HEK293 (cell line): ENCODE measurements at regions not wholly inside any gene's neighbourhood (a gene's known extent, or its start where the extent isn't known, plus 50 kb on each side); places are given as distances from the start of the nearest gene placed in this dataset.

ENCODE experiments used
- ELK4 ChIP-seq: IDR thresholded peaks from 2 replicates; pipeline ENCODE4 v1.6.1; 2011; ENCODE audit warnings: mild to moderate bottlenecking, low read depth, low read length, borderline replicate concordance
- ZBTB8A ChIP-seq: fragments of 450-650 bp; formaldehyde crosslinking; IDR thresholded peaks from 2 replicates; pipeline ENCODE4 v1.5.1; 2016; ENCODE audit warnings: missing biosample characterization, missing genetic modification characterization
- ZNF623 ChIP-seq: fragments of 450-650 bp; formaldehyde crosslinking; IDR thresholded peaks from 2 replicates; pipeline ENCODE4 v1.5.1; 2016; ENCODE audit warnings: missing biosample characterization, missing genetic modification characterization
- TF ChIP-seq, protein P1 (sequence below): fragments of 450-650 bp; formaldehyde crosslinking; IDR thresholded peaks from 2 replicates; pipeline ENCODE4 v1.5.1; 2016; ENCODE audit warnings: missing biosample characterization, missing genetic modification characterization

DNA sequence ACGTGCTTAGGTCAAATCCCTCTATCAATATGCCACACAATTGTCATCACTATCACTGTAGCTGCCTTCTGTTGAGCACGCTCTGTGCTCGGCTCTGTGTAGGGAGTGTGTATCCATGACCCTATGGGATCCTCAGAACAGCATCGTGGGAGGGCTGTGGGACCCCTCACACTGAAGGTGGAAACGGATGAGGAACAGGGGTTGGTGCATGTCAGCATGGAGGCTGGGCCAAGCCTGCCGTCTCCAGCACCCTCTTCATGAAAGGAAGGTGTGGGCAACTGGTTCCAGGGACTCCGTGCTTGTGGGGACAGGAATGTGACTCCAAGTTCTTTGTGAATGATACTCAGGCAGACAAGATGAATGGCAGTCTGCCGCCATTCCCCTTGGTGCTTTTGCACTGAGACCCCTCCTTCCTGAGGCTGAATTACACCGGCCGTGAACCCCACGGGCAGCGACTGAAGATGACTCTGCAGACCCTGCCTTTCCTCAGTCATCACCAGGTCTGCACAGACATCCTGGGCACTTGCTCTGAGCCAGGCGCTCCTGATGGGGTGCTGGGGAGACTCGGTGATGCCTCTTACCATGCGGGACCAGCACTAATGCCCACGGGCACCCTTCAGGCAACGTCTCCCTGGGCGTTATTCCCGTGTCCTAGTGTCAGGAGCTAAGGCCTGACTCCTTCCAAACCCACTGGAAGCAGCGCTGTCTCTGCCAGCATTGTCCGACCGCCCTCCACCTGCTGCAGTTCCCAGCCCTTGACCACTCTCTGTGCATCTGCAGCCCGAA lies 495.2 kb downstream of the TCERG1L start:
- TF ChIP-seq ZBTB8A (tag by site-specific recombination) (no peak), ZNF623 (tag by site-specific recombination) (no peak), ELK4 (no peak)
- TF ChIP-seq, protein P1, sequence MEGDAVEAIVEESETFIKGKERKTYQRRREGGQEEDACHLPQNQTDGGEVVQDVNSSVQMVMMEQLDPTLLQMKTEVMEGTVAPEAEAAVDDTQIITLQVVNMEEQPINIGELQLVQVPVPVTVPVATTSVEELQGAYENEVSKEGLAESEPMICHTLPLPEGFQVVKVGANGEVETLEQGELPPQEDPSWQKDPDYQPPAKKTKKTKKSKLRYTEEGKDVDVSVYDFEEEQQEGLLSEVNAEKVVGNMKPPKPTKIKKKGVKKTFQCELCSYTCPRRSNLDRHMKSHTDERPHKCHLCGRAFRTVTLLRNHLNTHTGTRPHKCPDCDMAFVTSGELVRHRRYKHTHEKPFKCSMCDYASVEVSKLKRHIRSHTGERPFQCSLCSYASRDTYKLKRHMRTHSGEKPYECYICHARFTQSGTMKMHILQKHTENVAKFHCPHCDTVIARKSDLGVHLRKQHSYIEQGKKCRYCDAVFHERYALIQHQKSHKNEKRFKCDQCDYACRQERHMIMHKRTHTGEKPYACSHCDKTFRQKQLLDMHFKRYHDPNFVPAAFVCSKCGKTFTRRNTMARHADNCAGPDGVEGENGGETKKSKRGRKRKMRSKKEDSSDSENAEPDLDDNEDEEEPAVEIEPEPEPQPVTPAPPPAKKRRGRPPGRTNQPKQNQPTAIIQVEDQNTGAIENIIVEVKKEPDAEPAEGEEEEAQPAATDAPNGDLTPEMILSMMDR (tag by site-specific recombination) = no peak
